CD1c-positive myeloid dendritic cell (primary cell): ENCODE measurements at regions not wholly inside any gene's neighbourhood (a gene's known extent, or its start where the extent isn't known, plus 50 kb on each side); places are given as distances from the start of the nearest gene placed in this dataset.
A peak's percentile ranks its signal among the peaks of the same experiment; 100 is the strongest.

Experiments
- DNase-seq: peaks from one replicate; pipeline ENCODE4 v3.0.0-alpha.2; 2016; ENCODE audit errors: extremely low spot score

- DNase-seq = peak; percentile 99
These were observed 49.7 kb upstream of the ATF3 start for GRCh38 chr1:212558693-212559480.
